ENCODE measurements at regions not wholly inside any gene's neighbourhood (a gene's known extent, or its start where the extent isn't known, plus 50 kb on each side); places are given as distances from the start of the nearest gene placed in this dataset.

DNA sequence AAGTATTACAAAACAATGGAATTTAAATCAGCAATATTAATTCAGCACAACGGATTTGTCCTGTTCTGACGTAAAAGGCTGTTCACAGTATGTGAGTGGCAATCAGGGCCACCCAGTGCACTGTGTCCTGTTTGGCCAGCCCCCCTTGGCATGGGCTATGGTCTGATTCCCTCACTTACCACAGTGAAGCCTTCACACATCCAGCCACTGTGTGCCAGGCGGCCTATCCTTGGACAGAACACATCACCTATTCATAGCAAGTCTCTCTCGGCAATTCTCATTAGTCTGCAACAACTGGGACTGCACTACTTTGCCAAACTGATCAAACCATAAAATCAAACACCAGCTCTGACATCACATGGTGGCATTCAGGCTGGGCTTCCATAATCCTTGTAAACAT, 221.5 kb upstream of the TSHZ3 start:
- Mint-ChIP-seq H3K4me3 (no peak overlapping the region), H3K27me3 (peaks cover 5% of the 10 kb centered on the region), H3K27ac (no peak overlapping the region), H3K36me3 (peaks cover 2% of the 10 kb centered on the region), H3K4me1 (no peaks in the 10 kb centered on the region), H3K9me3 (no peaks in the 10 kb centered on the region)
- no peak for DNase-seq

DNA sequence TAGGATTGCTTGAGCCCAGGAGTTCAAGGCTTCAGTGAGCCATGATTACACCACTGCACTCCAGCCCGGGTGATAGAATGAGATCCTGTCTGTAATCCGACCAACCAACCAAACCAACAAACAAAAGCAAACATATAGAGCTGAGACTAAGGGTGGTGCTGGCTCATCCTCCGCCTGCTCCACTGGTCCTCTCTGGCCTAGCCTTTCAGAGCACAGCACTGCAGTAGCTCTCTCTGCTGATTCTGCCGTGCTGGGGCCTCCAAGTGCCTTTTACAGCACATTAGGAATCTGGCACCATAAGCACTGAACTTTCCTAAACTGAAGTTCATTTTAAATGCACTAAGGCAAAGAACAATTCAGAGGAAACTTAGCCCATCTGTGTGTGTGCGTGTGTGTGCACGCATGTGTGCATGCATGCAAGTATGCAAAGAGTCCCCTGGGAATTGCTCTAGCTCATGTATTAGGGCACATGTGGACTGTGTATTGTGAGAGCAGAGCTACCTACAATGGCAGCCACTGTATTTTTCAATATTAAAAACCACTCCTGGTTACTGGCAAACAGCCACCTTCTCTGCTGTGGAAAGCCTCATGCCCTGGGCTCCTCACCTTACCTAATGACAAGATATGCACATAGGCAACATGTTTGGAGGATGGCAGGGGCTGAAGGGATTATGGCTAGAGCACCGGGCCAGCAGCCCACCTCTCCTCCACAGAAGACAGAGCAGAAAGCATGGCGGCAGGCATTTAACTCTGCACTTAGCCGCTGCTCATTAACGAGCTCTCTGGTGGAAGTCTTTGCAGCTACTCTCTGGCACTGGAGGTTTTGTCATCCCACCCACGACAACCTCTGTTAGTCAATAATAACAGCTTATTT, 223.1 kb upstream of the TSHZ3 start:
- Mint-ChIP-seq H3K27ac (no peak overlapping the region), H3K27me3 (peaks cover 5% of the 10 kb centered on the region), H3K9me3 (no peaks in the 10 kb centered on the region), H3K4me1 (no peaks in the 10 kb centered on the region), H3K36me3 (no peaks in the 10 kb centered on the region), H3K4me3 (no peak overlapping the region)
- no peak for DNase-seq

DNA sequence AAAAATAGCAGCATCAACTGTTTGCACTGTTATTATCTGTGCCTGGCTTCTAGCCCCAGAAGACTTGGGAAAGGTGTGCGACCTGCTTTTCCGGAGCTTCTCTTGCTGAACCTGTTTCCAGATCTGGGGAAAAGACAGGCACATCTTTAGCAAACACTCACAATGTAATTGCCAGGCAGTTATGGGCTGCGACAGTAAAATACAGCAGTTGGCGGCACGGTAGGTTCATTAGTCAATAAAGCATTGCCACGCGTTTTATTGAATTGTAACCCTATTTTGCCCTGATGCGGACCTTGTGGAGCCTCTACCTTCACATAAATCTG, 223.7 kb upstream of the TSHZ3 start:
- peaks cover 5% of the 10 kb centered on the region for H3K27me3 Mint-ChIP-seq

DNA sequence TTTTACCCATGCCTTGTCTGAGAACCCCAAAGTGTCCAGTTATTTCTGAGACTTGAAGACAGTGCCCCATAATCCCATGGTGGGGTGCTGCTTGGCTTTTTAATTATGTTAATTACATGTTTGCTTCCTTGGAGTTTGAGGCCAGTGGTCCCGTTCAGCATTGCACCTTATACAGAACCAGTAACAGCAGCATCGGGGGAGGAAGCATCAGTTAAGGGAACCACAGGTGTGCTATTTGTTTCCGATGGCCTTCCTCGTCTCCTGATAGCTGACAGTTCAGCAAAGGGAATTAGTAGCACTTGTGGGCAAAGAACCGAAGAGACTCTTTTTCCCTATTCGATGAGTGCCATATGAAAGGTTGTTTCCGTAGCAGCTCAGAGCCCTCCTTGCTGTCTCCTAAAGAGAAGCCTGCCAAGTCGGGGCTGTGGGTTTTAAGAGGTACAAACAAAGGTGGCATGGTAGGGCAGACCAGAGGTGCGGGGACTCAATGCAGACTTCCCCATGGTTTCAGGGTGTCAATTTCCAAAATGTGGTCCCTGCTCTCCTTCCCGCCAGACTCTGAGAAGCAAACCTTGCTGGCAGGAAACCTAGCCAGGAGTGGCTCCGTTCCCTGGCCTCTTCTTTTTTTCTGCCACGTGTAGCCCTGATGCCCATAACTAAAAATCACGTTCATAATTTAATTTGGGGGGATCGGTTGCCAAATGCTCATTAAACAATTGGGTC, 225.2 kb upstream of the TSHZ3 start:
- no peak for DNase-seq
- Mint-ChIP-seq H3K4me1 (no peaks in the 10 kb centered on the region), H3K36me3 (no peaks in the 10 kb centered on the region), H3K27ac (no peak overlapping the region), H3K27me3 (peaks cover 5% of the 10 kb centered on the region), H3K9me3 (no peaks in the 10 kb centered on the region), H3K4me3 (no peak overlapping the region)

More for the DNA sequence above, 223.7 kb upstream of the TSHZ3 start:
- Mint-ChIP-seq H3K9me3 (no peaks in the 10 kb centered on the region), H3K27ac (no peak overlapping the region), H3K4me1 (no peaks in the 10 kb centered on the region), H3K36me3 (no peaks in the 10 kb centered on the region), H3K4me3 (no peak overlapping the region)
- DNase-seq, result no peak

DNA sequence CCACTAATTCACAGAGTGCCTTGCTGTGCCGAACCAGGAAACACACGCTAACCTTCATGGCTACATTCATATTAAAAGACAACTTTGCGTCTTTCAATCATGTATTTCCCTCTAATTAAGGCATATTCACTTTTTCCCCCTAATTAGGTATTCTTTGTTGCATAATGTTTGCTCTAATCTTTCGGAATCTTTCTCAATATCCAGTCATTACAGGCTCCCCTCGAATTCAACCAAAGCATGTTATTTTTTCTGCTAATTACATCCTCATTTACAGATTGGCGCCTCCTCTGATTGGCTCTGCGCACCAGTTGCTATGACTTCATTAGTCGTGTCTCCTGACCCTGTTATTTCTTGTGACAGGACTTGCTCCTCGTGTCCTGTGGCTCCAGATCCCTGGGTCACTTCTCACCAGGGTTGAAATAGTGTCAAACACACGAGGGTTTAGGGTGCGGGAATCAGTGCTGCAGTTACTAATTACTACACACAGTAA, 226.7 kb upstream of the TSHZ3 start:
- H3K27ac Mint-ChIP-seq, result no peak overlapping the region

DNA sequence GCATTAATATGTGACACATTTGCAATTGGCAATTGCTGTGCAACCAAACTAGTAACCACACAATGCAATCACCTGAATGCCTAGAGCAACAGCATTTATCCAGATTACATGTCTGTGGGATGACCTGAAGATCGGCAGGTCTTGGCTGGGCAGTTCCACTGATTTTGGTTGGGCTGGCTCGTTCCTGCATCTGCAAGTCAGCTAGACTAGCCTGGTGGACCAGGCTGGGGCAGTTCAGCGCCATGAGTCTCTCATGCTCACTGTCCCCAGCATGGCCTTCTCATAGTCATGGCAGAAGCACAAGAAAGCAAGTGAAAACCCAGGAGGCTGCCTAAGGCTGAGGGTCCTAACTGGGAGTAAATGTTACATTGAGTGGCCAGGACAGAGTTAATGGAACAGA, 229.1 kb upstream of the TSHZ3 start:
- H3K36me3 Mint-ChIP-seq, result no peaks in the 10 kb centered on the region
- no peak for DNase-seq
- H3K27ac Mint-ChIP-seq, result no peak overlapping the region
- H3K4me3 Mint-ChIP-seq, result no peak overlapping the region
- H3K27me3 Mint-ChIP-seq, result peaks cover 5% of the 10 kb centered on the region
- no peaks in the 10 kb centered on the region for H3K4me1 Mint-ChIP-seq
- H3K9me3 Mint-ChIP-seq, result no peaks in the 10 kb centered on the region

More for the DNA sequence above, 226.7 kb upstream of the TSHZ3 start:
- Mint-ChIP-seq H3K27me3 (peaks cover 5% of the 10 kb centered on the region), H3K4me1 (no peaks in the 10 kb centered on the region), H3K9me3 (no peaks in the 10 kb centered on the region), H3K4me3 (no peak overlapping the region), H3K36me3 (no peaks in the 10 kb centered on the region)
- no peak for DNase-seq

DNA sequence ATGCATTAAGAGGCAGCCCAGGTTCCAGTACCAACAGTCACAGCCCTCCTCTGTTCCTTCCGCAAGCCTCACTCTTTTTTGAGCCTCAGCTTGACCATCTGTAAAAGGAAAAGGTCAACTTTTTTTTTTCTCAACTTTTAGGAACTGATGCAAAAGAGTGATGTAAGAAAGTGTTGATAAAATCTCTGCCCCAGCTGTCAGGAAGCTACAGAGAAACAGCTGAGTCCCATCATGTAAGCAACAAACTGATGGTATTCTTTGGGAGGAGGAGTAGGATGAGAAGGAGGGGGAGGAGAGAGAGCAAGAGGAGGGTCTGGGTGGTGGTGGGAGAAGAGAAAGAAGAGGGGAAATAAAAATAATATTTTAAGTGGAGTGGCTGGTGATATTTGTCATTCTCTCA, 233.9 kb upstream of the TSHZ3 start:
- Mint-ChIP-seq H3K9me3 (no peaks in the 10 kb centered on the region), H3K27me3 (peaks cover 5% of the 10 kb centered on the region), H3K27ac (no peak overlapping the region), H3K36me3 (no peaks in the 10 kb centered on the region), H3K4me3 (no peak overlapping the region), H3K4me1 (no peaks in the 10 kb centered on the region)
- no peak for DNase-seq

DNA sequence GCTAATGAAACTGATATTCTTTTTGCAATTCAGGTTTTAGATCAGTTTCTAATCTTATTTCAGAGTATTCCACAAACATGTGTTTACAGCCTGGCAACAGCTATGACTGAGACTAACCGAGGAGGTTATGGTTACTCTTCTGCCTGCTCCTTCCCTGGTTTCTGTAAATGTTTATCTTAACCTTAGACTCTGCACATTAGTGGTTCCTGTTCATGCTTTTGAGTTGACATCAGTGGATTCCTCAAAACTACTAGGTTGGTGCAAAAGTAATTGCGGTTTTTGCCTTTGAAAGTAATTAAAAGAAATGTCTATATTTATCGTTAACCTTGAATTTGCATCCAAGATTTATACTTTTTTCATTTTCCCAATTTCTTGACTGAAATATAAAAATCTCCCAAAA, 237.0 kb upstream of the TSHZ3 start:
- no peaks in the 10 kb centered on the region for H3K4me1 Mint-ChIP-seq
- H3K27ac Mint-ChIP-seq, result no peak overlapping the region
- no peaks in the 10 kb centered on the region for H3K36me3 Mint-ChIP-seq
- DNase-seq, result no peak
- no peak overlapping the region for H3K4me3 Mint-ChIP-seq
- H3K9me3 Mint-ChIP-seq, result no peaks in the 10 kb centered on the region
- peaks cover 16% of the 10 kb centered on the region for H3K27me3 Mint-ChIP-seq

DNA sequence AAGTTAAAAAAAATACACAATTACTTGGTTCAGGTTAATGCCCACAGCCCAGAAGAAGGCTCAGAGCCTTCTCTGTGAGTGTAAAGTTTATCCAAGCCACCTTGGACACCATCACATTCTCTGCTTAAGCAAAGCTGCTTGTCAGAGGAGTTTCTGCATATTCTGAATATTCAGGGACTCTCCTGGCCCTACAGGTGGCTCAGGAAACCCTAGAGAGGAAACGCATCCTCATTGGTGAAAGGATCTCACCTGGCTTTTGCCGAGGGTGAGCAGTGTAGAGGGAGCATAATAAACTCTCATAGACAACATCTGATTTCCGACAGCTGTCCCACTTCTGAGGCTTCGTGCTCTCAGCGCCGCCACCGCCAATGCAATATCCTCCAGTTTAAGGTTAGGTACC, 239.9 kb upstream of the TSHZ3 start:
- H3K4me3 Mint-ChIP-seq, result no peak overlapping the region

DNA sequence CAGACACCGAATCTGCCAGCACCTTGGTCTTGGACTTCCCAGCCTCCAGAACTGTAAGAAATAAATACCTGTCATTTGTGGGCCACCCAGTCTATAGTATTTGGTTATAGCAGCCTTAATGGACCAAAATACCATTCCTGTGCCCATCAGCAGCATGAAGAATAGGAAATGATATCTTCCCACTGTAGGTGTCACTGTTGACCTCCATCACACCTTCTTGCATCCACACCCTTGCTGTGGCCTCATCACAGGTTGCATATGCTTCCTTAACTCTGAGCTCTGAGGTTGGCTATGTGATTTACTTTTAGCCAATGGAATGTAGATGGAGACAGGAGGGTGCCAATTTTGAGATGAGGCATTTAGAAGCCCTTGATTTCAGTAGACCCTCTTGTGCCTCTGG, 242.0 kb upstream of the TSHZ3 start:
- DNase-seq, result no peak

More for the DNA sequence above, 239.9 kb upstream of the TSHZ3 start:
- Mint-ChIP-seq H3K27ac (no peak overlapping the region), H3K9me3 (no peaks in the 10 kb centered on the region), H3K4me1 (no peaks in the 10 kb centered on the region), H3K36me3 (no peaks in the 10 kb centered on the region), H3K27me3 (peaks cover 16% of the 10 kb centered on the region)
- DNase-seq, result no peak

DNA sequence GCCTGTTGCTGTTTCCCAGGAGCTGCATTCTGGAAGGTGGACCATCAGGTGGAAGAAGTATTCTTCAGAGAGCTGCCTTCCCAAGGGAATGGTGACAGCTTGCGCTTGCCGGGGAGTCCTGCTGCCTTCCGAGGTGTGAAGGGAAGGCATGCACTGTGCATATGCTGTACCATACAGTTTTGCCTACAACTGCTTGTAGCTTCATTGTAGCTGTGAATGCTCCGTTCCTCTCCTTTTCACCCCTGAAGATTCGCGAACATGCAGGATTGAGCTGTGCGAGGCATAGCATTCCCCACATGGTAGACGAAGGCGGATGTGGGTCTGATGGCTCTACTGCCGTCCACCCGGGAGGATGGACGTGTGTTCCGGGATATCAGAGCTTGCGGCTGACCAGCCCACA, 243.2 kb upstream of the TSHZ3 start:
- Mint-ChIP-seq H3K36me3 (no peaks in the 10 kb centered on the region), H3K9me3 (no peaks in the 10 kb centered on the region), H3K4me3 (no peak overlapping the region), H3K4me1 (no peaks in the 10 kb centered on the region), H3K27me3 (peaks cover 16% of the 10 kb centered on the region), H3K27ac (no peak overlapping the region)
- no peak for DNase-seq

More for the DNA sequence above, 242.0 kb upstream of the TSHZ3 start:
- Mint-ChIP-seq H3K27ac (no peak overlapping the region), H3K27me3 (peaks cover 16% of the 10 kb centered on the region), H3K4me3 (no peak overlapping the region), H3K36me3 (no peaks in the 10 kb centered on the region), H3K9me3 (no peaks in the 10 kb centered on the region), H3K4me1 (no peaks in the 10 kb centered on the region)

DNA sequence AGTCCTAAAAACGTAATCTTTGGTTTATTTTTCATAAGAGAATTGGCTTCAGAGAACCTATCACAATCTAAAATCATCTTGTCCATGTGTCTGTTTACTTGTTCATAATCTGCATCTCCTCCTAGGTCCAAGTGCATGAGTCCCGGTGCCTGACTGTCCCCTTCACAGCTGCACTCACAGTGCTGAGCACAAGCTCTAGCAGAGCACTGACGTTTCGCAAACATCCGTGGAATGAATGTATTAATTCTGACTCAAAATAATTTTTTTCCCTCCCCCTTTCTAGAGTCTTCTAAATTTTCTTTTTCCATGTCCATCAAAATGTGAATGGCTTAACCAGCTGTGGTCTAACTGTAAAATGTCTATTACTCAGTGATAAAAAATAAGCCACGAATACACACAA, 245.5 kb upstream of the TSHZ3 start:
- no peaks in the 10 kb centered on the region for H3K4me1 Mint-ChIP-seq
- peaks cover 7% of the 10 kb centered on the region for H3K27me3 Mint-ChIP-seq
- no peak for DNase-seq
- no peaks in the 10 kb centered on the region for H3K9me3 Mint-ChIP-seq
- no peaks in the 10 kb centered on the region for H3K36me3 Mint-ChIP-seq
- no peak overlapping the region for H3K4me3 Mint-ChIP-seq
- H3K27ac Mint-ChIP-seq, result no peak overlapping the region

DNA sequence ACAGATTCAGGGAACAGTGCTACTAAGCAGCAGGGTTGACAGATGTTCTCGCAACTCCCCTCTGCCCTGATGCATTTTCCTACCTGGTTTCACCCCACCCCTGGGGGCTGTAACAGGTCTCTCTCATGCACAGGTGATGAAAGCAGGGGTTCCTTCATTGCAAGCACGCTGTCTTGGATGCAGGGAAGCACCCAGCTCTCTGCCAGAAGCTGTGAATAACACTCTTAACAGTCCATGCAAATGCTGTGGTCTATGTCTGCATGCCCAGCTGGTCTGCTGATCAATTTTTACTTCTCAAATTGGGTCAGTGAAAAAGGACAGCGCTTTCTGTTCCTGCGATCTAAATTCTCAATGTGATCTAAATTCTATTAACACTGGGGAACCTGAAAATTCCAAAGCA, 246.3 kb upstream of the TSHZ3 start:
- Mint-ChIP-seq H3K4me3 (no peak overlapping the region), H3K36me3 (no peaks in the 10 kb centered on the region), H3K27ac (no peak overlapping the region), H3K27me3 (no peaks in the 10 kb centered on the region), H3K4me1 (no peaks in the 10 kb centered on the region), H3K9me3 (no peaks in the 10 kb centered on the region)
- no peak for DNase-seq

DNA sequence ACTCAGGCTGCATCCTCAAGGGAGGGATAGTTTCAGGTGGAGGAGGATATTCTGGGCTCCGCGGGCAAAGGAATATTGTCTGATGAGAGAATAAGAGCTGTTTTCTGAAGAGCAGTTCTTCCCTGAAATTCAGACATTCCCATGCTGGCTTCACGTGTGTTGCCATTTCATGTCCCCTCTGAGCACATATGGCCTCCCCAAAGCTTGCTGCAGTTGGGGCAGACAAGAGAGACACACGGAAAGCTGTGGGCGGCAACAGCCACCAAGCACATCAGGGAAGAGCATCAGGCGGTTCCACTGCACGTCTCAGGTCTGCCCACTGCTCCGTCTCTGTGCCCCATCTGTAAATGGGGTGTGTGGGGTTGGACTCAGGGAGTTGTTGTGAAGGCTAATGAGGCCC, 247.5 kb upstream of the TSHZ3 start:
- H3K27ac Mint-ChIP-seq, result no peak overlapping the region
- no peaks in the 10 kb centered on the region for H3K4me1 Mint-ChIP-seq
- no peak for DNase-seq
- no peak overlapping the region for H3K4me3 Mint-ChIP-seq
- no peaks in the 10 kb centered on the region for H3K9me3 Mint-ChIP-seq
- no peaks in the 10 kb centered on the region for H3K27me3 Mint-ChIP-seq
- no peaks in the 10 kb centered on the region for H3K36me3 Mint-ChIP-seq

DNA sequence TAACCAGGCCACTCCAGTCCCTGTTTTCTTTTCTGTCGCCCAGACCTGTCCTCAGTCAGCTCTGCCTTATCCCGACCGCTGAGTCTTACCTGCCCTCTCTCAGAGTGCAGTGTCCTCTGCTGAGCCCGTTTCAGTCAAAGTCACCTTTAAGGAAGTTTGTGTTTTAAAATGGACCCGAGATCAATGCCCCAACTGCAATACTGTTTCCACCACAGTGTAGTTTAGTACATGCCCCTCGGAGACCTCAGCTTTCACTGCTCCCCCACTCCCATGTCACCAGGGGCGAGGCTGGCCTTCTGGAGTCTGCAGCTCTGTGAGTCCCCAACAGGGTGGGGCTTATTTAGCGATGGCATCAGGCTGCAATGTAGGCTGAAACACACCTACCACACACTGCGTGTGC, 248.4 kb upstream of the TSHZ3 start:
- Mint-ChIP-seq H3K4me1 (no peaks in the 10 kb centered on the region), H3K27me3 (no peaks in the 10 kb centered on the region), H3K36me3 (no peaks in the 10 kb centered on the region), H3K27ac (no peak overlapping the region), H3K9me3 (no peaks in the 10 kb centered on the region), H3K4me3 (no peak overlapping the region)
- no peak for DNase-seq
